A549 (cell line): ENCODE measurements at regions not wholly inside any gene's neighbourhood (a gene's known extent, or its start where the extent isn't known, plus 50 kb on each side); places are given as distances from the start of the nearest gene placed in this dataset.

ENCODE experiments used
- ATAC-seq, 2 experiments: fragments of 200-7000 bp in 1 of 2; fragments of >200 bp in 1 of 2; cut with Nextera tagmentation in 1 of 2; cut with Tn5 transposase in 1 of 2; 3 replicates each; pipeline versions ENCODE4 v1.8.0 to v1.9.1; 2018 to 2020; ENCODE audit warnings: mild to moderate bottlenecking in 1 of 2, moderate library complexity in 1 of 2
- CTCF ChIA-PET: fragments of 300-600 bp; sonication (Branson Sonifier 250); formaldehyde crosslinking; extraction: SDS; loops from one replicate; lab custom pipeline; 2021; ENCODE audit warnings: antibody characterized with exemption, inconsistent platforms; lab: Yijun Ruan, JAX
- POLR2A ChIA-PET: fragments of 350-600 bp; formaldehyde crosslinking; extraction: SDS; loops from one replicate; lab custom pipeline; 2021; ENCODE audit warnings: antibody characterized with exemption, inconsistent platforms; lab: Yijun Ruan, JAX
- DNase-seq, 2 experiments: peaks; one replicate each; pipeline versions ENCODE4 v3.0.0 to v3.0.0-alpha.2; 2011 to 2016; ENCODE audit warnings: low read depth in 1 of 2, low spot score in 1 of 2
- FAIRE-seq: peaks from 2 replicates; lab custom pipeline; 2011; peaks lifted over from hg19 to GRCh38; lab: Jason Lieb, UNC
- H3K27ac ChIP-seq, 2 experiments: fragments of >200 bp; sonication (Bioruptor Twin); formaldehyde crosslinking; 3 replicates each; pipeline ENCODE4 v1.5.1; 2016 to 2017
- H3K4me1 ChIP-seq: fragments of >200 bp; sonication (Bioruptor Twin); formaldehyde crosslinking; 3 replicates; pipeline ENCODE4 v1.6.1; 2016
- H3K4me2 ChIP-seq: fragments of >200 bp; sonication (Bioruptor Twin); formaldehyde crosslinking; 3 replicates; pipeline ENCODE4 v1.6.1; 2016
- H3K4me3 ChIP-seq: fragments of >200 bp; sonication (Bioruptor Twin); formaldehyde crosslinking; 3 replicates; pipeline ENCODE4 v1.5.1; 2016
- H3K9me3 ChIP-seq: fragments of >200 bp; sonication (Bioruptor Twin); formaldehyde crosslinking; 3 replicates; pipeline ENCODE4 v1.6.1; 2016
- ATOH8 ChIP-seq: fragments of 250-450 bp; sonication (Bioruptor Pico); IDR thresholded peaks from 2 replicates; pipeline ENCODE4 v1.5.0; 2020; ENCODE audit warnings: low read depth, mild to moderate bottlenecking, moderate library complexity
- BCL3 ChIP-seq: fragments of >200 bp; sonication (Bioruptor Twin); formaldehyde crosslinking; IDR thresholded peaks from 3 replicates; pipeline ENCODE4 v1.6.1; 2016
- CBX8 ChIP-seq: fragments of 200-600 bp; sonication (generic); IDR thresholded peaks from 2 replicates; pipeline ENCODE4 v1.6.1; 2016
- CHD4 ChIP-seq: fragments of 200-600 bp; sonication (generic); IDR thresholded peaks from 2 replicates; pipeline ENCODE4 v1.6.1; 2016; ENCODE audit warnings: antibody characterized with exemption, mild to moderate bottlenecking, borderline replicate concordance
- CTCF ChIP-seq: fragments of >200 bp; sonication (Bioruptor Twin); formaldehyde crosslinking; IDR thresholded peaks from 3 replicates; pipeline ENCODE4 v1.5.1; 2016
- EHMT2 ChIP-seq: fragments of 200-600 bp; sonication (generic); IDR thresholded peaks from 2 replicates; pipeline ENCODE4 v1.6.1; 2016; ENCODE audit warnings: antibody characterized with exemption, low read depth, mild to moderate bottlenecking, moderate library complexity
- ESRRA ChIP-seq: fragments of 150-350 bp; IDR thresholded peaks from 2 replicates; pipeline ENCODE4 v1.6.1; 2014; ENCODE audit warnings: mild to moderate bottlenecking, low read length, borderline replicate concordance
- FOXS1 ChIP-seq: fragments of 250-450 bp; sonication (Bioruptor Pico); IDR thresholded peaks from 2 replicates; pipeline ENCODE4 v1.5.0; 2020; ENCODE audit warnings: mild to moderate bottlenecking, moderate library complexity
- HMGXB4 ChIP-seq: fragments of 250-450 bp; sonication (Bioruptor Pico); IDR thresholded peaks from 2 replicates; pipeline ENCODE4 v1.5.0; 2021; ENCODE audit warnings: mild to moderate bottlenecking, moderate library complexity, borderline replicate concordance
- JUN ChIP-seq, 2 experiments: fragments of >200 bp; sonication (Bioruptor Twin); formaldehyde crosslinking; IDR thresholded peaks; 2 replicates in 1 of 2; 3 replicates in 1 of 2; pipeline ENCODE4 v1.6.1; 2016 to 2017
- JUNB ChIP-seq: fragments of >200 bp; sonication (Bioruptor Twin); formaldehyde crosslinking; IDR thresholded peaks from 2 replicates; pipeline ENCODE4 v1.6.1; 2016
- KDM1A ChIP-seq: fragments of 200-600 bp; sonication (generic); IDR thresholded peaks from 2 replicates; pipeline ENCODE4 v1.6.1; 2016; ENCODE audit warnings: low read depth, mild to moderate bottlenecking
- KDM5A ChIP-seq: fragments of 200-600 bp; sonication (generic); IDR thresholded peaks from 2 replicates; pipeline ENCODE4 v1.6.1; 2016; ENCODE audit warnings: antibody characterized with exemption, mild to moderate bottlenecking
- MAX ChIP-seq: IDR thresholded peaks from 2 replicates; pipeline ENCODE4 v1.6.1; 2012
- MAZ ChIP-seq: fragments of 150-350 bp; IDR thresholded peaks from 2 replicates; pipeline ENCODE4 v1.6.1; 2014; ENCODE audit warnings: antibody characterized with exemption, low read depth, low read length, borderline replicate concordance
- NR3C1 ChIP-seq: fragments of >200 bp; sonication (Bioruptor Twin); formaldehyde crosslinking; IDR thresholded peaks from 3 replicates; pipeline ENCODE4 v1.6.1; 2017
- RCOR1 ChIP-seq: fragments of 150-350 bp; IDR thresholded peaks from 2 replicates; pipeline ENCODE4 v1.6.1; 2014; ENCODE audit warnings: antibody characterized with exemption, low read length, low read depth
- RNF2 ChIP-seq: fragments of 200-600 bp; sonication (generic); IDR thresholded peaks from 2 replicates; pipeline ENCODE4 v1.6.1; 2016; ENCODE audit warnings: low read depth, mild to moderate bottlenecking, antibody characterized with exemption, moderate library complexity, borderline replicate concordance
- TP53 ChIP-seq: fragments of 250-450 bp; sonication (Bioruptor Pico); IDR thresholded peaks from 2 replicates; pipeline ENCODE4 v1.5.0; 2021; ENCODE audit warnings: mild to moderate bottlenecking, moderate library complexity
- ZFP36 ChIP-seq: fragments of 450-650 bp; IDR thresholded peaks from 2 replicates; pipeline ENCODE4 v1.6.1; 2014; ENCODE audit warnings: borderline replicate concordance; ENCODE audit not compliant: partially characterized antibody
- WGBS: methylation state at CpG from one replicate; pipeline ENCODE4 v1.1.6; 2017; ENCODE audit errors: missing lambda C conversion rate; 5-methylcytosine and 5-hydroxymethylcytosine counted together

GRCh38 chr1:209405183-209405814, 178.2 kb upstream of the CAMK1G start:
- no peak for TF ChIP-seq TP53 (CRISPR knock-in tag)
- TF ChIP-seq HMGXB4 (CRISPR knock-in tag): no peak
- TF ChIP-seq MAX: no peak
- TF ChIP-seq NR3C1: no peak
- no peak for TF ChIP-seq JUNB
- no peak for TF ChIP-seq KDM5A
- TF ChIP-seq RCOR1: no peak
- TF ChIP-seq CTCF: no peak
- no peak for TF ChIP-seq MAZ
- TF ChIP-seq ZFP36: no peak
- TF ChIP-seq FOXS1: no peak
- no peak for TF ChIP-seq CHD4
- TF ChIP-seq KDM1A: no peak
- TF ChIP-seq ESRRA: no peak
- no peak for TF ChIP-seq JUN (IDR thresholded peaks at IDR 0.05)
- no peak for TF ChIP-seq RNF2
- no peak for TF ChIP-seq ATOH8 (CRISPR knock-in tag)
- TF ChIP-seq BCL3: no peak
- POLR2A ChIA-PET: no interaction called here
- FAIRE-seq: no peak
- H3K27ac ChIP-seq: peak overlapping the region; percentile 15 to 55; a peak in 3 of 6 replicates
- CTCF ChIA-PET: interaction anchor here (1.4 to 2.4 kb wide), 4 partner anchors 8 to 51 kb away, joined by 3 to 11 read pairs (median 5); no protein-coding TSS in a partner anchor
- H3K4me2 ChIP-seq: peak overlapping the region; percentile 38
- 37% methylated on average over 5 of the region's 5 CpGs for WGBS
- no peak for DNase-seq
- H3K4me1 ChIP-seq: peaks cover 37% of the 10 kb centered on the region
- ATAC-seq: peak in 1 of 2 experiments; percentile 27; a peak in 1 of 6 replicates
- no peak overlapping the region for H3K4me3 ChIP-seq
- no peaks in the 10 kb centered on the region for H3K9me3 ChIP-seq

GRCh38 chr1:209406168-209406567, 177.3 kb upstream of the CAMK1G start:
- Histone ChIP-seq H3K4me3 (no peak overlapping the region), H3K4me1 (peaks cover 44% of the 10 kb centered on the region), H3K4me2 (no peak overlapping the region), H3K9me3 (no peaks in the 10 kb centered on the region), H3K27ac (0 out of 6 replicates have a peak overlapping the region, but pooled peaks of 1 of the 2 experiments have one; percentile 15)
- no peak for DNase-seq
- TF ChIP-seq KDM5A: no peak
- TF ChIP-seq FOXS1: no peak
- no peak for TF ChIP-seq RNF2
- TF ChIP-seq EHMT2: no peak
- no peak for TF ChIP-seq CBX8
- TF ChIP-seq JUN (IDR thresholded peaks at IDR 0.05): no peak
- 66% methylated on average over 3 of the region's 3 CpGs for WGBS
- ATAC-seq: no peak
- POLR2A ChIA-PET: no interaction called here
- CTCF ChIA-PET: interaction anchor here (1.4 to 2.4 kb wide), 4 partner anchors 8 to 52 kb away, joined by 3 to 11 read pairs (median 5); no protein-coding TSS in a partner anchor
- FAIRE-seq: no peak
